OCI-LY3 (cell line): ENCODE measurements at regions not wholly inside any gene's neighbourhood (a gene's known extent, or its start where the extent isn't known, plus 50 kb on each side); places are given as distances from the start of the nearest gene placed in this dataset.

Source experiments
- H2AFZ ChIP-seq: fragments of 200-600, 300-600 bp; shearing (Covaris generic); 2 replicates; pipeline ENCODE4 v1.6.0; 2014; ENCODE audit warnings: antibody characterized with exemption, low read depth, low read length
- H3K27ac ChIP-seq: fragments of 200-600, 300-600 bp; sonication (generic); 2 replicates; pipeline ENCODE4 v1.5.1; 2014; ENCODE audit warnings: mild to moderate bottlenecking, low read length, moderate library complexity, mixed read lengths
- H3K27me3 ChIP-seq: fragments of 200-600, 300-600 bp; sonication (generic); 2 replicates; pipeline ENCODE4 v1.6.1; 2014; ENCODE audit warnings: low read depth, low read length, mixed read lengths
- H3K36me3 ChIP-seq: fragments of 200-600, 300-600 bp; sonication (generic); replicated peaks from 2 replicates; pipeline ENCODE3; 2014; ENCODE audit warnings: low read depth, low read length, mixed read lengths
- H3K4me1 ChIP-seq: fragments of 300-600, 200-600 bp; sonication (generic); 2 replicates; pipeline ENCODE4 v1.6.1; 2014; ENCODE audit warnings: low read length, mixed read lengths
- H3K4me2 ChIP-seq: fragments of 200-600, 300-600 bp; sonication (generic); 2 replicates; pipeline ENCODE4 v1.6.1; 2014; ENCODE audit warnings: low read length, mixed read lengths
- H3K4me3 ChIP-seq: fragments of 300-600, 200-600 bp; sonication (generic); 2 replicates; pipeline ENCODE4 v1.5.1; 2014; ENCODE audit warnings: antibody characterized with exemption, mild to moderate bottlenecking, low read length, moderate library complexity
- H3K79me2 ChIP-seq: fragments of 300-600, 200-600 bp; shearing (Covaris generic); 2 replicates; pipeline ENCODE4 v1.6.1; 2014; ENCODE audit warnings: mild to moderate bottlenecking, low read length, mixed read lengths
- H3K9ac ChIP-seq: fragments of 300-600, 200-600 bp; shearing (Covaris generic); 2 replicates; pipeline ENCODE4 v1.6.0; 2014; ENCODE audit warnings: mild to moderate bottlenecking, low read length, moderate library complexity
- H3K9me3 ChIP-seq: fragments of 200-600, 300-600 bp; shearing (Covaris generic); 2 replicates; pipeline ENCODE4 v1.6.1; 2014; ENCODE audit warnings: low read length, mixed read lengths; ENCODE audit not compliant: insufficient read depth
- H4K20me1 ChIP-seq: fragments of 200-600, 300-600 bp; sonication (generic); 2 replicates; pipeline ENCODE4 v1.6.1; 2016; ENCODE audit warnings: low read length, mixed read lengths; ENCODE audit not compliant: insufficient read depth
- EZH2phosphoT487 ChIP-seq: fragments of 200-600 bp; shearing (Covaris generic); IDR thresholded peaks from 2 replicates; pipeline ENCODE4 v1.6.1; 2018; ENCODE audit warnings: antibody characterized with exemption, mixed run types, low read depth
- TF ChIP-seq, protein P1 (sequence below): fragments of 200-600, 300-600 bp; sonication (generic); IDR thresholded peaks from 2 replicates; pipeline ENCODE4 v1.5.1; 2014; ENCODE audit warnings: antibody characterized with exemption, low read length, low read depth

DNA sequence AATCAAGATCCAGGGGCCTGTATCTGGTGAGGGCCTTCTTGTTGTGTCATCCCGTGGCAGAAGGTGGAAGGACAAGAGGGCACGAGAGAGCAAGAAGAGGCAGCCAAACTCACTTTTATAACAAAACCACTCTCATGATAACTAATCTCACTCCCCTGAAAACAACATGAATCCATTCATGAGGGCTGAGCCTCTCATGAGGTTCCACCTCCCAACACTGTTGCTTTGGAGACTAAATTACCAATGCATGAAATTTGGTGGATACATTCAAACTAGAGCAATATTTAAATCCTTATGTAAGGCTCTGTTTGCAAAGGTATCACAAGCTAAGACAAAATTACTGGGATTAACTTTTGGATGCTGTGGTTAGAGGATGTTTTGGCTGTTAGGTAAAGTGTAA lies 470.1 kb upstream of the NOVA1 start:
- no peak overlapping the region for H3K4me3 ChIP-seq
- H3K27ac ChIP-seq, result no peak overlapping the region
- no peaks in the 10 kb centered on the region for H3K27me3 ChIP-seq
- H4K20me1 ChIP-seq, result no peaks in the 10 kb centered on the region
- no peaks in the 10 kb centered on the region for H3K4me1 ChIP-seq
- no peak overlapping the region for H3K9ac ChIP-seq
- no peaks in the 10 kb centered on the region for H3K36me3 ChIP-seq
- no peaks in the 10 kb centered on the region for H3K9me3 ChIP-seq
- H3K4me2 ChIP-seq, result no peak overlapping the region
- no peaks in the 10 kb centered on the region for H3K79me2 ChIP-seq
- H2AFZ ChIP-seq, result no peak overlapping the region
- TF ChIP-seq, protein P1, sequence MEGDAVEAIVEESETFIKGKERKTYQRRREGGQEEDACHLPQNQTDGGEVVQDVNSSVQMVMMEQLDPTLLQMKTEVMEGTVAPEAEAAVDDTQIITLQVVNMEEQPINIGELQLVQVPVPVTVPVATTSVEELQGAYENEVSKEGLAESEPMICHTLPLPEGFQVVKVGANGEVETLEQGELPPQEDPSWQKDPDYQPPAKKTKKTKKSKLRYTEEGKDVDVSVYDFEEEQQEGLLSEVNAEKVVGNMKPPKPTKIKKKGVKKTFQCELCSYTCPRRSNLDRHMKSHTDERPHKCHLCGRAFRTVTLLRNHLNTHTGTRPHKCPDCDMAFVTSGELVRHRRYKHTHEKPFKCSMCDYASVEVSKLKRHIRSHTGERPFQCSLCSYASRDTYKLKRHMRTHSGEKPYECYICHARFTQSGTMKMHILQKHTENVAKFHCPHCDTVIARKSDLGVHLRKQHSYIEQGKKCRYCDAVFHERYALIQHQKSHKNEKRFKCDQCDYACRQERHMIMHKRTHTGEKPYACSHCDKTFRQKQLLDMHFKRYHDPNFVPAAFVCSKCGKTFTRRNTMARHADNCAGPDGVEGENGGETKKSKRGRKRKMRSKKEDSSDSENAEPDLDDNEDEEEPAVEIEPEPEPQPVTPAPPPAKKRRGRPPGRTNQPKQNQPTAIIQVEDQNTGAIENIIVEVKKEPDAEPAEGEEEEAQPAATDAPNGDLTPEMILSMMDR, result no peak
- no peak for TF ChIP-seq EZH2phosphoT487

DNA sequence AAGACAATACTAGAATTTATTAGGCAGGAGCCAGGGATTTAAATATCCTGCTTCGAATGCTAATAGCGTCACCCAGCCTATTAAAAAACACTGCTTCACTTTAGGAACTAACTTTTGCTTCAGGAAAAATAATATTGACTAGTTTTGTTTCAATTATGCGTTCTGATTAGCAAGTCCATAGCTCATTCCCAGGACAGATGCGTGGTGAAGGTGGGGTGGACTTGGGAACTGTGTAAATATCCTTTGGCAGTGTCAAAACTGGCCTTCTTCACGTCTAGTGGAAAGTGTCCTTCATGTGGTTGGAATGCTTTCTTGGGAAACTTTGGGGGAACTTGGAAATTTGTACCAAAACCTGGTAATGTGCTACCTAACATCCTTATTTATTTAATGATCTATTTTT lies 474.8 kb upstream of the NOVA1 start:
- Histone ChIP-seq H3K27ac (no peak overlapping the region), H3K36me3 (no peaks in the 10 kb centered on the region), H2AFZ (no peak overlapping the region), H4K20me1 (no peaks in the 10 kb centered on the region), H3K4me3 (no peak overlapping the region), H3K27me3 (no peaks in the 10 kb centered on the region), H3K9ac (no peak overlapping the region), H3K9me3 (no peaks in the 10 kb centered on the region), H3K4me2 (no peak overlapping the region), H3K4me1 (no peaks in the 10 kb centered on the region), H3K79me2 (no peaks in the 10 kb centered on the region)
- TF ChIP-seq, protein P1, result no peak
- no peak for TF ChIP-seq EZH2phosphoT487

DNA sequence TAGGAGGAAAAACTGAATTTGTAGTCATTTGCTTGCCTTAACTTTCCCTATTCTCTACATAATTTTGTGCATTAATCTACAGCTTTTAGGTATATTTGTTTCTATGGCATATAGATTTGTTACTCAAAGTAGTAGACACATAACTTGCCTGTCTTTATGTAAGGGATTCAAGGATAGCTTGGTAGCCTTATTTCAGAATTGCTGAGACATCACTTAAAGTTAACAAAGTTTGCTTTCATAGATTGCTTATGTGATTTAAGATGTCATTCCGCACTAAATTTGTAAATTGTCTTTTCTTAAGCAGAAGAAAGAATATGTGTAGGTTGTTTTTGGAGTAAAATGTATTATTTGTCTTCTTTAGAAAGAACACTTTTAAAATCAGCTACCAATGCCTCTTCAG lies 477.7 kb upstream of the NOVA1 start:
- TF ChIP-seq EZH2phosphoT487, result no peak
- TF ChIP-seq, protein P1, result no peak

DNA sequence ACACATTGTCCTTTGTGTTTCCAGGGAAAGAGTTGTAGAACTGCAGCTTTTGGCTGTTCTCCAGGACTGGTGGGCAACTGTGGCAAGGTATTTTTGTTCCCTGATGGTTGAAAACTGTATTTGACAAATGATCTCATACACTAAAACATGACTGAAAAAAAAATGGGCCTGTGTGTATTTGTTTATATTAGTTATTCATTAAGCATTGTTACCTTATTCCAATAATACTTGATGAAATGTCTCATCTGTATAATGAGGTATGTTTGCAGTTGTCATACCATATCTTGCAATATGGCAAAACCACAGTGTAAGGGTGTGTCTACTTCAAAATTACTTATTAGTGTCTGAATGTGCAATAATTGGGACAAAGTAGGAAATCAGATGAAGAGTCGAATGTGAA lies 479.4 kb upstream of the NOVA1 start:
- H3K27me3 ChIP-seq, result no peaks in the 10 kb centered on the region
- no peaks in the 10 kb centered on the region for H4K20me1 ChIP-seq
- H3K4me3 ChIP-seq, result no peak overlapping the region
- H3K9ac ChIP-seq, result no peak overlapping the region
- H3K9me3 ChIP-seq, result no peaks in the 10 kb centered on the region
- H2AFZ ChIP-seq, result no peak overlapping the region
- H3K4me2 ChIP-seq, result no peak overlapping the region
- H3K27ac ChIP-seq, result no peak overlapping the region
- no peaks in the 10 kb centered on the region for H3K36me3 ChIP-seq
- TF ChIP-seq, protein P1, result no peak
- TF ChIP-seq EZH2phosphoT487, result no peak
- no peaks in the 10 kb centered on the region for H3K79me2 ChIP-seq
- no peaks in the 10 kb centered on the region for H3K4me1 ChIP-seq

More for the DNA sequence above, 477.7 kb upstream of the NOVA1 start:
- Histone ChIP-seq H4K20me1 (no peaks in the 10 kb centered on the region), H3K79me2 (no peaks in the 10 kb centered on the region), H3K9me3 (no peaks in the 10 kb centered on the region), H3K4me3 (no peak overlapping the region), H3K4me2 (no peak overlapping the region), H3K4me1 (no peaks in the 10 kb centered on the region), H3K36me3 (no peaks in the 10 kb centered on the region), H3K9ac (no peak overlapping the region), H3K27ac (no peak overlapping the region), H2AFZ (no peak overlapping the region), H3K27me3 (no peaks in the 10 kb centered on the region)
